ENCODE measurements at regions not wholly inside any gene's neighbourhood (a gene's known extent, or its start where the extent isn't known, plus 50 kb on each side); places are given as distances from the start of the nearest gene placed in this dataset.
"Not testable (repeated sequence)": the region's sequence is repeated elsewhere in the genome, so short reads cannot be mapped to it uniquely, and the experiment has no call there.

DNA sequence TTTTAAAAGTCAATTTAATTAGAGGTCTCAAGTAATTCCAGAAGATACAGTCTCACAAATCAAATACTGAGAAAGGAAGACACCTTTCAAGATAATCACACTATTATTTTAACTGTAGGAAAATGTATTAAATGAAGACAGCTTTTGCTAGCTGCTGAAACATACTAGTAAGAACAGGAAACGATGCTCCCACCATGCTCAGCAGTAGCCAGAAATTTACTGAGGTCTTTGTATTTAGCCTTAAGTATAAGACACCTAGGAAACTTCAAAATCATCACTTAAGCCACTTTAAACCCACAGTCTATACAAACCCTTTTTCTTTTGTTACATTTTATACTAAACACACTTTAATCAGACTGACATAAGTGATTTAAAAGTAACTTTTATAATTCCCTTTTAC, 72.7 kb upstream of the NPIPB12 start:
- not testable (repeated sequence) for DNase-seq (ENCODE audit: low read depth in 2 of 3, low spot score in 1 of 3)

DNA sequence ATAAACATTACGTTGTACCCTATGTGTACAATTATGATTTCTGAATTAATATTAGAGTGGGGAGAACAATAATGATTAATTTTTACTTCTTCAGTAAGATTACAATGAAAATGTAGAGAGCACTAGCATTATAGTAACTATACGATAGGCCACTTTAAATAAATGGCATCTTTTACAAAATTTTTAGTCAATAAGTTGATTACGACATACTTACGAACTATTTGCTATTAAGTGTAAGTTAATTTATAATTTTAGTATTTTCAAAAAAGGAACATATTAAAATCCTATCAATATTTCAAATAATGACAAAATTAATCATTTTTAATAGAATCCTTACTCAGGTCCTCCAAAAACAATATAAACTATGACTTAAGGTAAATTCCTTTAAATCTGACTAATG, 75.6 kb upstream of the NPIPB12 start:
- DNase-seq (ENCODE audit: low read depth in 2 of 3, low spot score in 1 of 3): not testable (repeated sequence)

DNA sequence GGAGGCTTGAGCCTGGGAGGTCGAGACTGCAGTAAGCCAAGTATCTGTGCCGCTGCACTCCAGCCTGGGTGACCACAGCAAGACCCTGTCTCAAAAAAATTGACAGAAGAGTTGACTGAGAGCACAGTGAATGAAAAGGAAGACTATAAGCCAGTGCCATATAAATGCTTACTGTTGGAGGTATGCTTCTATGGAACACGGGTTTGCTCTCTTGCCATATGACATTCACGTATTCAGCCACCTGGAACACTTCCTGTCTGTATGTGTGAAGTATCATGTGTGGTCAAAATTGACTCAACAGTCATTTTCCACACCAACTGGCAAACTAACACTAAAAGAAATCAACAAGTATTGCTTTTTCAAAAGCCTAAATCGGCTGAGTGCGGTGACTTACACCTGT, 71.1 kb upstream of the SPN start:
- DNase-seq (ENCODE audit: low read depth in 2 of 3, low spot score in 1 of 3): not testable (repeated sequence)

DNA sequence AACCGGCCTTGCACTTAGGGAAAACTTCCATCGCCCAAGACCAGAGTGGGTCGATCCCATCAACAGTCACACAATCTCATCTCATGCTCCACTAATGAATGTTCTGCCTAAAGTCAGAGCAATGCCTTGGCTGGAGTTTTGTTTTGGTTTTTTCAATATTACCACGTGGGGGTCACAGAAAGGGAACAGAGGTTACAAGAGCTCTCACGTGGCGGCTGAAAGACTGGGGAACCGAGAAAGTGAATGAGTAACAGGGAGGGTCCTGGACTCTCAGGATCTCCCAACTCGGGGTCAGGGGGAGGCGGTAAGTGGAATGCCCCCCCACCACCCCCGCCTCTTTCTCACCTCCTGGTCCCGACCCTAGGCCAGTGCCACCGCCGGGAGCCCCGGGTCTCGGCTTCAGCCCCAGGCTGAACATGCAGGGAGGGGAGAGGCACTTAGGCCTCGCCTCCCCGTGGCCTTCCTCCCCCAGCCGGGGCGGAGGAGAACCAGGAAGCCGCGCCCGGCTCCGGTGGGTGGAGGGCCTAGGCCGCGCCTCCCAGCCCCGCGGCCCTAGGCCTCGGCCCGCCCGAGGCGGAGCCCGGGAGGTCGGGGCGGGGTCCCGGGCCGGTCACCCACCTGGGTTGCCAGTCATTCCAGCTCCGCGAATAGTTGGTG, 68.7 kb upstream of the SPN start:
- peak in 2 of 3 donors; percentile 43 to 53 for DNase-seq (ENCODE audit: low read depth in 2 of 3, low spot score in 1 of 3)

DNA sequence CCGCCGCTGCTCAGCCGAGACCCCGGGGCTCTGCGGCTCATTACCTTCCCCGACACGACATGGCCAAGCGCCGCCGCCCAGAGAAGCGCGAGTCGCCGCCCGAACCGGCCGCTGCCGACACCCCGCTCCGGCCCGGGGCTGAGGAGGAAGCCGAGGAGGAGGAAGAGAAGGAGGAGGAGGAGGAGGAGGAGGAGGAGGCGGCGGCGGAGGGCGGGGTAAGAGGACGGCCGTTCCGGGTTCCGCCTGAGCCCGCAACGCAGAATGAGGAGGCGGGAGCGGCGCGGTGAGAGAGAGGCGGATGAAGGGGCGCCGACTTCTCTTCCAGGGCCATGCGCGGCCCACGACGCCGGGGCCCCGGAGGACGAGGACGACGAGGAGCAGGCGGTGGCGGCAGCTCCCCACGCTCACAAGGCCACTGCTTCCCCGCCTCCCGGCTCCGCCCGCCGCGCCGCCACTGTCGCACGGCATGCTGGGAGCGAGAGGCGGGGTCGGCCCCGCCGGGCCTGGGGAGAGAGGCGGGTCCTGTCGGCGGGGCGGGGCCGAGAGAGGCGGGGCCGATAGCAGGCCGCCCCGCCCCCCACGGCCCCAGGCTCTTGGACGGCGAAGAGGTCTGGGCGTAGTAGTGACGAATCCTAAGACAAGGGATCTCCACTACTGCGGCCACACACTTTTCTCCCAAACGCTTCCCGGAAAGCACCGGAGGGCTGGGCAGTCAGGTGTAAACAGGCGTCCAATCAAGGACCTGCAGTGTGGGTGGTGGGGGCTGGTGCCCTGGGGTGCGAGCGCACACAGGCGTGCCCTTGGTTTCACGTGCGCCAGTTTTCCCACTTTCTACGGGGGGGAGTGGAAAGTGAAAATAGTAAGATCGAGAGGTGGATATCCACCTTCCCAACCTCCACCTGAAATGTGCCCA, 67.9 kb upstream of the SPN start:
- peak; percentile 76 to 85 (median 84) for DNase-seq (ENCODE audit: low read depth in 2 of 3, low spot score in 1 of 3)

DNA sequence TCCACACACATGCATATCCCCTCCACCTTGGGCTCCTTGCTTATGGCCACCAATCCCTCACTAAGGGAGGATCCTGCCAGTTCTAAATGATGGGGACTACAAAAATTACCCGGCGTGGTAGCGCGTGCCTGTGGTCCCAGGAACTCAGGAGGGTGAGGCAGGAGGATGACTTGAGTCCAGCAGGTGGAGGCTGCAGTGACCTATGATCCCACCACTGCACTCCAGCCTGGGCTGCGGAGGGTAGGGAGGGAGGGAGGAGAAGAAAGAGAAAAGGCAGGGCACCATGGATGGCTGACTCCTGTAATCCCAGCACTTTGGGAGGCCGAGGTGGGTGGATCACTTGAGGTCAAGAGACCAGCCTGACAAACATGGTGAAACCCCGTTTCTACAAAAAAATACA, 66.0 kb upstream of the SPN start:
- DNase-seq (ENCODE audit: low read depth in 2 of 3, low spot score in 1 of 3): not testable (repeated sequence)

DNA sequence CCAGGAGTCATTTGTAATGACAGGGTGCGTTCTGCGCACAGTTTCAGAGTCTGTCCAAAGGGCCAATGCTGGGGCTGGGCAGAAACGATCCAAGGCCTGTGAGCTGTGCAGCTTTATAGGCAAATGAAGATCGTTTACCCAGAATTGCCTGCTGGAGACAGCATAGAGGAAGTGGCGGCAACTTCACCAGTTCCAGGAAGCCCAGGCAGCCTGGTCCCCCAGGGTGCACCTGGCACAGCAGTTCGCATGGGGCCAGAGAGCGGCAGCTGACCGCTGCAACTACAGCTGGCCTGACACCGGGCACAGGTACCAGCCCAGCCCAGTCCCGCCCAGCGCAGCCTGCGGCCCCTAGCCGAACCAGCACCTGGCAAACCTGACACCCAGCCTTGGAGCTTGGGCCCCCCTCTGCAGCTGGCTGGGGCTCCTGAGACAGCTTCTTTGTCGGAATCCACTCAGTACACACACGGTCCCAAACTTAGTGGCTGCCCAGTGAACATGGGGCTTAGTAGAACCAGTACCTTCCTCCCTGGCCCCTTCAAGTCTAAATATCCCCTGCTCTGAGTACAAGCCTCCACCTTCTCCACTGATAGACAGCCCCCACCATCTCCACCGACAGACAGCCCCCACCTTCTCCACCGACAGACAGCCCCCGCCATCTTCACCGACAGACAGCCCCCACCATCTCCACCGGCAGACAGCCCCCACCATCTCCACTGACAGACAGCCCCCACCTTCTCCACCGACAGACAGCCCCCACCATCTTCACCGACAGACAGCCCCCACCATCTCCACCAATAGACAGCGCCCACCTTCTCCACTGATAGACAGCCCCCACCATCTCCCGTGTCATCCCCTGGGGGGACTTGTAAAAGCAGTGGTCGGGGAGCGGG, 62.7 kb upstream of the SPN start:
- DNase-seq (ENCODE audit: low read depth in 2 of 3, low spot score in 1 of 3): peak in 2 of 3 donors; percentile 16 to 39

DNA sequence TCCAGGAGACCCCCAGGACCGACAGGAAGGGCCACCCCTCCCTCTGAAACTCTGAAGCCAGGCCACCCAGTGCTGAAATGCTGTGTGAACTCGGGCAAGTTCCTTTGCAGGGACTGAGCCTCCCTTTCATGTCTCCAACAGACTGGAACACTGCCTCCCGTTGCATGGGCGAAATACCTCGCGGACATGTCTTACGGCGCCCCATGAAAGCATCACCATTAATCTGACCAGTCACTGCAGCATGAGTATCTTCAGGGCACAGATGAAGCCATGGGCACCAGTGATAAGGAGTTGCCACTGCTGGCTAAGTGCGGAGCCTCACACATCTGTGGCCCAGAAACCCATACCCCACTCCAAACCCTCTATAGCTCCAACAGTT, 60.8 kb upstream of the SPN start:
- not testable (repeated sequence) for DNase-seq (ENCODE audit: low read depth in 2 of 3, low spot score in 1 of 3)

DNA sequence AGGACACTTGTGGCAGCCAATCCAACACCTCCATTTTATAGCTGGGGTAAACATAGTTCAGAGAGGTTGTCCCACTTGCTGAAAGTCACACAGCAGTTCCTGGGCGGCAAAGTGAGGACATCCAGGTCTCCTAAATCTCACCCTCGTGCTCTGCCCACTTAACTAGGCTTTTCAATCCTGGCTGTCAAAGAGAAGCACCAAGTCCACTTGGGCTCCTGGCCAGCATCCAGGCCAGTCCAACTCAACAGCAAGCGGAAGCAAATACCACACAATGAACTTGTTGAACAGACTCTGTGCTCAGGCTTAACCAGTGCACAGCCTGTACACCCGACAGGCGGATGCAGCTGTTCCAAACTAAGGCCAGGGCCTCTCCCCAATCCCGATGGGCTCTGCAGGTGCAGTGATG, 60.4 kb upstream of the SPN start:
- DNase-seq (ENCODE audit: low read depth in 2 of 3, low spot score in 1 of 3): not testable (repeated sequence)

DNA sequence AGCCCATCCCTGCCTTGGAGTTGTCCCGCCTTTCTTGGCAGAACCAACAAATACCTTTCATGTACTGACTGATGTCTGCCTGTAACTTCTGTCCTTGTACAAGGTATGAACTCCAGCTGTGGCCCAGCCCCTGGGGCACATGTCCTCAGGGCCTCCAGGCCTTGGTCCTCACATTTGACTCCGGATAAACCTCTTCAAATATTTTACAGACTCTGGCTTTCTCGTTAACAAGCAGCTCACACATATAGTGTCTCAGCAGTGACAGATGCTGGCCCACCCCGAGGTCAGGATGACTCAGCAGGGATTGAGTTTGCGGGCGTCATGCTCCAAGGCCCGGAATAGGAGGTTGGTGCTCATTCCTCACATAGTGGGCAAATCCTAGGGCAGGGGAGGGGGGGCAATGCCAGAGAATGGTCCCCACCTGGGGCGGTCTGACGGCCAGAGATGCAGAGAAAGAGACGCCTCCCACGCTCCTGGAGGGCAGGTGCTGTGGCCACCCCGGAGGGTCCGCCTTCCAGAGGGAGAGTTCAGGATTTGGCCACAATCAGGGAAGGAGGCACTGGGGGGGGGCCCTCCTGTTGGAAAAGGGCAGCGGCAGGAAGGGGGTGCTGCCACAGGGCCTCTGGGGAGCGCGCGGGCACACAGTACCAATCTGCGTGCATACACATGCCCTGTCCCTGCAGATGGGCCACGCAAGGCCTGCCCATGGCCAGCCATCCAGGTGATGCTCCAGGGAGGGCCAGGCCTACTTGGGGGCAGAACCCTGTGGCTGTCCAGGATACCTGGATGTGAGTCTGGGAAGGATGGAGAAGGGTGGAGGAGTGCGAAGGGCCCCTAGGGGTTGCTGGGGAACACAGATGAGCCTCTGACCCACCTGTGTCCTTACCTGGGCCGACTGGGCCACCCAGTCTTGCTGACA, 58.2 kb upstream of the SPN start:
- DNase-seq (ENCODE audit: low read depth in 2 of 3, low spot score in 1 of 3): not testable (repeated sequence)

DNA sequence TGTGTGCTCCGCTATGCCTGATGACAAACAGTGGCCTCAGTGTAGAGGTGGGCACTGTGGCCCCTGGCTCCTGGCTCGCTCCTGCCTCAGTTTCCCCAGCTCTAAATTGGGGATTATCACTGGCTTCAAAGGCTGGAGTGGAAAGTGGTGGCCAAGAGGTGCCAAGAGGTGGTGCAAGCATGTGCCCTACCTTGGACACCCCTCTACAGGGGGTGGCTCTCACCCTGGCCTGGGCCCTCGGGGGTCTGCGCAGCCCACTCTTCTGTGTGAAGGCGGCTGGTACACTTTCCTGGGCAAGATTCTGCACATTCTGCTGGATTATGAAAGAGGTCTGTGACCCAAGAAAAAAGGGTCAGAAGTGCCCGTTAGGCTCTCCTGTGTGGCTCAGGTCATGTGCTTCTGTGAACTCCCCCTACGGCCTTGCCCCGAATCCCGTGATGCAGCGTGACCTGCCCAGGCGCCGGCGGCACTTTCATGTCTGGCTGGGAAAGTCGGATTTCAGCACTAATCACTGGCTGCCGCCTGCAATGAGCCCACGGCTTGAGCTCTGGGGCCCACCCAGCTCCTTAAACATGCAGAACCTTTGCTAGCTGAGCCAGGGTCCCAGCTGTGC, 57.3 kb upstream of the SPN start:
- not testable (repeated sequence) for DNase-seq (ENCODE audit: low read depth in 2 of 3, low spot score in 1 of 3)

DNA sequence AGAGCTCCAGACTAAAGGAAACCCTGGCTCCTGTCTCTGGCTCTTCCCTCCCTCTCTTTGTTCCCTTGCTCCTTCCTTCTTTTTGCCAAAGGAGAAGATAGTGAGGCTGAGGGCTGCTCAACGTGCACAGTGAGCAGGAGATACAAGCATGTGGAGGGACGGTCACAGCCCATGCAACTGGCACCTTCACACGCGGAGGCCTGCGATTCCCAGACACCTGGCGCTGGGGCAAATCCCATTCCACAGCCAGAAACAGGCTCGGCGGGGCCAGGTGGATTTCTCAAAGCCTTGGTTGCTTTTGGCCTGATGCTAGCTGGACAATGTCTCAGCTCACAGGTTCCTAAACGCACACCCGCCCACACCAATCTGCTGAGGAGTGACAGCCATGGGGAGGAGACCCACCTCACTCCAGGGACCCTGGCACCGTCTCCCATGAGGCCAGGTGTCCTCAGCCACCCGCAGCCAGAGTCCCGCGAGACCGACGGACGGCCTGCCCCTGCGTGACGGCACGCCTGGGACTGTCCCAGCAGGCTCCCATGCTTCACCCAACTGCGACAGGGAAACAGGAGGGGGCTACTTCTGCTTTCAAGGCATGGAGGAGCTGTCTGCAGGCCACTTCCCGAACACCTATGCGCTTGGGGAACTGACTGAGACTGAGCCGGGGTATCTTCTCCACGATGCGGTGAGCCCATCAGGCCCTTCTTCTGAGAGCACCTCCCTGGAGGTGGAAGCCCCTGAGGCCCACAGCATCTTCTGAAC, 56.2 kb upstream of the SPN start:
- DNase-seq (ENCODE audit: low read depth in 2 of 3, low spot score in 1 of 3): not testable (repeated sequence)

DNA sequence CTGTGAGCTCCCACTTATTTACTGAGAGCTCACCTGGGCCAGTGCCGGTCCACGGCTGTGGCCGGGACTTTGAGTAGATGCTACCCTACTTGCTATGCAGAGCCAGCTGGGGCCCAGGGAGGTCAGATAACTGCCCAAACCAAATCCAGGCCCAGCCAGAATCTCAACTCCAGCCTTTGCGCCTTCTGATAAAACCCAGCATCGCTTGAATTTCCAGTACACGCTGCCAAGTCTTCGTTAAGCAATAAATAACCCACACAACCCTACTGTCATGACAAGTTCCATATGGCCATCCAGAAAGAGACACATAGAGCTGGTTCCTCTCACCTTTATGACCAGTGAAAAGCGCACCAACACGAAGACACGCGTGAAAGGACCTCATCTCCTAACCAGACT, 55.6 kb upstream of the SPN start:
- DNase-seq (ENCODE audit: low read depth in 2 of 3, low spot score in 1 of 3): not testable (repeated sequence)

DNA sequence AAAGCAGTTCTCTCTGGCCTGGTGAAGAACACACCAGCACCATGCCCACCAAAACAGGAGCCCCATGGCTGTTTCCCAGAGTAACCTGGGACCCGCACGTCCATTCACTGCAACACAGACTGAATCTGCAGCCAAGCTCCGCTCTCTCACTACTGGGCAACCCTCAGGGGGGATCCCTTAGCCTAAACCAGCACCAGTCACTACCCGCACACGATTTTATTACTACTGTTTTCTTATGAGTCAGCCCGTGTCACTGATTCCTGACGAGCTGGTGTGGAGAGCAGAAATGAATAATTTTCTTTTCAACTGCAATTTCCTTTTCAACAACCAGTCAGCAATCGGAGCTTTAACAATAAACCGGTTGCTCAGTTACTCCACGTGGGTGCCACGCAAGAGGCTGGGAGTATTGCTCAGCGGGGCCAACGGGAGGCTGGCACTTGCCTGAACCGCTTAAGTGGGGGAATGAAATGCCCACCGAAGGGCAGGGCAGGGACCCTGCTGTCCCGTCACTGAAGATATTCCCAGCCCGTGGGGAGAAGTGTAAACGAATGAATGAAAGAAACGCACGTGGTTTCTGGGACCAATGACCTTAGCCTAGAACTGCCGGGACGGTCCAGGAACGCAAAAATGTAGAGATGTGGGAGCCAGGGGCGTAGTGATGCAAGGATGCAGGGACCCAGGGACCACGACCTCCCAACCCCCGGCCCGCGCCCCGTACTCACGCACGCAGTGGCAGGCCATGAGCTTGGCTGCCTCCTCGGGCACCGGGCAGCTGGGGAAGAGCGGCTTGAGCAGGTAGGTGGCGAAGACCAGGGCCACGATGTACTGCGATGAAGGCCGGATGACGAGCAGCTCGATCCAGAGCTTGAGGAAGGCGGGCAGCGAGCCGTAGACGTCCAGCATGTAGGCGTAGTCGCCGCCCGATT, 50.4 kb upstream of the SPN start:
- DNase-seq (ENCODE audit: low read depth in 2 of 3, low spot score in 1 of 3): peak in 1 of 3 donors; percentile 29
